GM23338 (cell line): ENCODE measurements at regions not wholly inside any gene's neighbourhood (a gene's known extent, or its start where the extent isn't known, plus 50 kb on each side); places are given as distances from the start of the nearest gene placed in this dataset.

ENCODE experiments used
- ATAC-seq: fragments of 200-7000 bp; cut with Tn5 transposase; 3 replicates; pipeline ENCODE4 v1.9.1; 2020
- DNase-seq: peaks from one replicate; pipeline ENCODE4 v3.0.0-alpha.2; 2015; ENCODE audit warnings: low spot score
- H2AFZ ChIP-seq: fragments of 200-600 bp; sonication (generic); 2 replicates; pipeline ENCODE4 v1.8.0; 2016; ENCODE audit warnings: antibody characterized with exemption, mild to moderate bottlenecking, moderate library complexity
- H3F3A ChIP-seq: fragments of 200-600 bp; sonication (generic); replicated peaks from 2 replicates; pipeline ENCODE4 v1.8.0; 2017; ENCODE audit warnings: antibody characterized with exemption, mixed run types, low read depth
- H3K27ac ChIP-seq: fragments of 200-600 bp; sonication (generic); 2 replicates; pipeline ENCODE4 v1.6.1; 2016; ENCODE audit warnings: low read depth
- H3K27me3 ChIP-seq: fragments of 200-600 bp; sonication (generic); 2 replicates; pipeline ENCODE4 v1.8.0; 2016; ENCODE audit warnings: mild to moderate bottlenecking, mixed run types, moderate library complexity; ENCODE audit not compliant: insufficient read depth
- H3K36me3 ChIP-seq: fragments of 200-600 bp; sonication (generic); 2 replicates; pipeline ENCODE4 v1.8.0; 2016; ENCODE audit warnings: mild to moderate bottlenecking; ENCODE audit not compliant: insufficient read depth
- H3K4me1 ChIP-seq: fragments of 200-600 bp; sonication (generic); 2 replicates; pipeline ENCODE4 v1.8.0; 2016; ENCODE audit warnings: mild to moderate bottlenecking, moderate library complexity; ENCODE audit not compliant: insufficient read depth
- H3K4me2 ChIP-seq: fragments of 200-600 bp; sonication (generic); 2 replicates; pipeline ENCODE4 v1.7.1; 2017; ENCODE audit warnings: mixed run types
- H3K4me3 ChIP-seq: fragments of 200-600 bp; sonication (generic); 2 replicates; pipeline ENCODE4 v1.6.1; 2016; ENCODE audit warnings: mixed run types
- H3K79me2 ChIP-seq: fragments of 200-600 bp; sonication (generic); replicated peaks from 2 replicates; pipeline ENCODE4 v1.8.0; 2017; ENCODE audit warnings: mild to moderate bottlenecking; ENCODE audit not compliant: insufficient read depth
- H3K9me2 ChIP-seq: fragments of 200-600 bp; sonication (generic); 2 replicates; pipeline ENCODE4 v1.8.0; 2017; ENCODE audit not compliant: insufficient read depth
- H4K20me1 ChIP-seq: fragments of 200-600 bp; sonication (generic); replicated peaks from 2 replicates; pipeline ENCODE4 v1.8.0; 2017; ENCODE audit warnings: mild to moderate bottlenecking; ENCODE audit not compliant: insufficient read depth
- H3K27ac Mint-ChIP-seq: 2 replicates; pipeline ENCODE4 v1.8.0; 2020; ENCODE audit warnings: inconsistent platforms, mild to moderate bottlenecking, moderate library complexity, mixed read lengths
- H3K27me3 Mint-ChIP-seq: 3 replicates; pipeline ENCODE4 v1.8.0; 2022; ENCODE audit warnings: low read depth, mild to moderate bottlenecking, moderate library complexity, mixed read lengths, inconsistent platforms; ENCODE audit not compliant: insufficient read depth, poor library complexity
- H3K36me3 Mint-ChIP-seq: 3 replicates; pipeline ENCODE4 v1.8.0; 2021; ENCODE audit warnings: low read depth, mild to moderate bottlenecking, inconsistent platforms, moderate library complexity, mixed read lengths
- H3K4me1 Mint-ChIP-seq: 3 replicates; pipeline ENCODE4 v1.8.0; 2020; ENCODE audit warnings: mild to moderate bottlenecking, inconsistent platforms, mixed read lengths
- H3K4me3 Mint-ChIP-seq: 3 replicates; pipeline ENCODE4 v1.8.0; 2021; ENCODE audit warnings: moderate library complexity, mild to moderate bottlenecking, inconsistent platforms, mixed read lengths
- H3K9me3 Mint-ChIP-seq: 3 replicates; pipeline ENCODE4 v1.8.0; 2020; ENCODE audit warnings: moderate library complexity, mild to moderate bottlenecking, inconsistent platforms, mixed read lengths
- EZH2 ChIP-seq: fragments of 200-600 bp; sonication (generic); IDR thresholded peaks from one replicate; pipeline ENCODE4 v1.8.0; 2017; ENCODE audit warnings: antibody characterized with exemption, mild to moderate bottlenecking, low read depth; ENCODE audit not compliant: unreplicated experiment
- EZH2phosphoT487 ChIP-seq: fragments of 200-600 bp; sonication (generic); IDR thresholded peaks from one replicate; pipeline ENCODE4 v1.8.1; 2018; ENCODE audit warnings: antibody characterized with exemption; ENCODE audit not compliant: unreplicated experiment
- JUNB ChIP-seq: IDR thresholded peaks from one replicate; pipeline ENCODE4 v1.6.1; 2016; ENCODE audit warnings: antibody characterized with exemption; ENCODE audit not compliant: unreplicated experiment
- POLR2AphosphoS5 ChIP-seq: IDR thresholded peaks from 2 replicates; pipeline ENCODE4 v1.6.1; 2016; ENCODE audit warnings: antibody characterized with exemption, low read depth
- ZNF114 ChIP-seq: fragments of 250-450 bp; sonication (Bioruptor Pico); IDR thresholded peaks from 2 replicates; pipeline ENCODE4 v1.5.0; 2020; ENCODE audit warnings: mild to moderate bottlenecking, moderate library complexity
- TF ChIP-seq, protein P1 (sequence below), 2 experiments: fragments of 200-600 bp in 1 of 2; sonication (generic) in 1 of 2; conservative IDR thresholded peaks; 2 replicates each; pipeline versions ENCODE4 v1.5.1 to v1.6.1; 2016 to 2017; ENCODE audit warnings: antibody characterized with exemption in 2 of 2, low read depth in 2 of 2, mild to moderate bottlenecking in 2 of 2, moderate library complexity in 1 of 2
- TF ChIP-seq, protein P2 (sequence below): fragments of 250-450 bp; sonication (Bioruptor Pico); IDR thresholded peaks from 2 replicates; pipeline ENCODE4 v1.5.0; 2020; ENCODE audit warnings: mild to moderate bottlenecking, moderate library complexity

DNA sequence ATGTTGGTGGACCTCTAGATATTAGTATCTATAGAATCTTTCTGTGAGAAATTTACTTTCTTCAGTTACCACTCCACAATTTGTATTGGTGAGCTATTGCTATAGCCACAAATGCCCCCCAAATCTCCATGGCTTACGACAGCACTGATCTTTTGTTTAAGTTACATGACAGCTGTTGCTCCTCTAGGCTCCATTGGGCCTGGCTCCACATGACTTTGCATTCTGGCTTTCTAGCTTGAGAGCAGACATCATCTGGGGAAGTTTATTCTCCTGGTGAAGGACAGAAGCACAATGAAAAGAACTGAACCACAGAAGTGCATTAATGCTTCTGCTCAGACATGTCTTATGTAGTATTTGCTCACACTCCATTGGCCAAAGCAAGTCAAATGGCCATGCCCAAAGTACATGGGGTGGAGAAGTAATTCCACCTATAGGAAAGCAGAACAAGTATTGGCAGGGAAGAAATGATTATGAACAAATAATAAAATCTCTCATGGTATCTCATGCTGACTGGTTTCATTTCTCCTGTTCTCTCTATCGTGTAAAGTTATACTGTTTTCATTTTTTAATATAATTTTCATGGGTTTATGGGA, 126.6 kb upstream of the FAM9C start:
- no peak for TF ChIP-seq EZH2phosphoT487
- TF ChIP-seq, protein P1, sequence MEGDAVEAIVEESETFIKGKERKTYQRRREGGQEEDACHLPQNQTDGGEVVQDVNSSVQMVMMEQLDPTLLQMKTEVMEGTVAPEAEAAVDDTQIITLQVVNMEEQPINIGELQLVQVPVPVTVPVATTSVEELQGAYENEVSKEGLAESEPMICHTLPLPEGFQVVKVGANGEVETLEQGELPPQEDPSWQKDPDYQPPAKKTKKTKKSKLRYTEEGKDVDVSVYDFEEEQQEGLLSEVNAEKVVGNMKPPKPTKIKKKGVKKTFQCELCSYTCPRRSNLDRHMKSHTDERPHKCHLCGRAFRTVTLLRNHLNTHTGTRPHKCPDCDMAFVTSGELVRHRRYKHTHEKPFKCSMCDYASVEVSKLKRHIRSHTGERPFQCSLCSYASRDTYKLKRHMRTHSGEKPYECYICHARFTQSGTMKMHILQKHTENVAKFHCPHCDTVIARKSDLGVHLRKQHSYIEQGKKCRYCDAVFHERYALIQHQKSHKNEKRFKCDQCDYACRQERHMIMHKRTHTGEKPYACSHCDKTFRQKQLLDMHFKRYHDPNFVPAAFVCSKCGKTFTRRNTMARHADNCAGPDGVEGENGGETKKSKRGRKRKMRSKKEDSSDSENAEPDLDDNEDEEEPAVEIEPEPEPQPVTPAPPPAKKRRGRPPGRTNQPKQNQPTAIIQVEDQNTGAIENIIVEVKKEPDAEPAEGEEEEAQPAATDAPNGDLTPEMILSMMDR (conservative IDR thresholded peaks at IDR 0.05; ENCODE audit: low read depth in 2 of 2) = no peak
- TF ChIP-seq JUNB = no peak
- TF ChIP-seq POLR2AphosphoS5 = no peak
- no peak for TF ChIP-seq EZH2
- TF ChIP-seq ZNF114 (CRISPR knock-in tag) = no peak
- H3K4me3 ChIP-seq = no peak overlapping the region
- ATAC-seq (no peak), DNase-seq (no peak)
- H3K36me3 Mint-ChIP-seq = no peaks in the 10 kb centered on the region; the same call in 2 of the 3 replicates
- no peaks in the 10 kb centered on the region for H3K9me2 ChIP-seq
- H3K27ac Mint-ChIP-seq = no peak overlapping the region
- no peak overlapping the region for H2AFZ ChIP-seq
- no peaks in the 10 kb centered on the region for H4K20me1 ChIP-seq
- H3K27me3 Mint-ChIP-seq = peaks cover 2% of the 10 kb centered on the region
- no peak overlapping the region for H3K4me3 Mint-ChIP-seq
- no peak overlapping the region for H3K4me2 ChIP-seq
- peaks cover 5% of the 10 kb centered on the region for H3K4me1 Mint-ChIP-seq
- no peaks in the 10 kb centered on the region; the same call in 1 of the 3 replicates for H3K9me3 Mint-ChIP-seq
- no peaks in the 10 kb centered on the region for H3K79me2 ChIP-seq
- no peaks in the 10 kb centered on the region for H3K4me1 ChIP-seq
- no peaks in the 10 kb centered on the region for H3K36me3 ChIP-seq
- H3K27me3 ChIP-seq = peaks cover 6% of the 10 kb centered on the region; the same call in 1 of the 2 replicates
- no peak overlapping the region for H3K27ac ChIP-seq
- H3F3A ChIP-seq = no peaks in the 10 kb centered on the region

DNA sequence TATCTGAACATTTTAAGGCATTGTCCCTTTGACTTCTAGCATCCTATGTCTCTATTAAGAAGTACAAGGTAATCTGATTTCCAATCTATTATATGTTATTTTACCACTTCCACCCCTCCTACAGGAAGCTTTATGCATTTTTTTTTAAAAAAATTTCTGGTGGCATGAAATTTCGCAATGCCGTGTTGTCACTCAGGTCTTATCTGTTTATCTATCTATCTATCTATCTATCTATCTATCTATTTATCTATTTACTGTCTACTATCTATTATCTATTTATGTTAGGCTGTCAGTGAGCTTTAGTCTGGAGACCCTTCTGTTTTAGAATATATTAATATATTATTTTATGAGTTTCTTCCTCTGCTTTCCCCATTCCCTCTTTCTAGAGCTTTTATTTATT, 125.3 kb upstream of the FAM9C start:
- H3K4me1 ChIP-seq = peaks cover 7% of the 10 kb centered on the region
- no peaks in the 10 kb centered on the region for H3F3A ChIP-seq
- H3K79me2 ChIP-seq = no peaks in the 10 kb centered on the region
- no peaks in the 10 kb centered on the region for H4K20me1 ChIP-seq
- no peak overlapping the region for H3K4me3 ChIP-seq
- no peak for DNase-seq
- no peaks in the 10 kb centered on the region for H3K9me2 ChIP-seq
- H3K27ac ChIP-seq = no peak overlapping the region
- no peaks in the 10 kb centered on the region for H3K36me3 ChIP-seq
- no peak overlapping the region for H2AFZ ChIP-seq
- no peak overlapping the region for H3K4me2 ChIP-seq
- no peaks in the 10 kb centered on the region; the same call in 1 of the 3 replicates for H3K9me3 Mint-ChIP-seq
- no peak overlapping the region for H3K4me3 Mint-ChIP-seq
- no peaks in the 10 kb centered on the region; the same call in 2 of the 3 replicates for H3K36me3 Mint-ChIP-seq
- H3K4me1 Mint-ChIP-seq = peaks cover 10% of the 10 kb centered on the region
- H3K27ac Mint-ChIP-seq = no peak overlapping the region
- H3K27me3 Mint-ChIP-seq = peaks cover 2% of the 10 kb centered on the region
- no peak for ATAC-seq
- H3K27me3 ChIP-seq = peaks cover 16% of the 10 kb centered on the region
- TF ChIP-seq, protein P1 (conservative IDR thresholded peaks at IDR 0.05; ENCODE audit: low read depth in 2 of 2) = no peak
- no peak for TF ChIP-seq ZNF114 (CRISPR knock-in tag)
- TF ChIP-seq, protein P2, sequence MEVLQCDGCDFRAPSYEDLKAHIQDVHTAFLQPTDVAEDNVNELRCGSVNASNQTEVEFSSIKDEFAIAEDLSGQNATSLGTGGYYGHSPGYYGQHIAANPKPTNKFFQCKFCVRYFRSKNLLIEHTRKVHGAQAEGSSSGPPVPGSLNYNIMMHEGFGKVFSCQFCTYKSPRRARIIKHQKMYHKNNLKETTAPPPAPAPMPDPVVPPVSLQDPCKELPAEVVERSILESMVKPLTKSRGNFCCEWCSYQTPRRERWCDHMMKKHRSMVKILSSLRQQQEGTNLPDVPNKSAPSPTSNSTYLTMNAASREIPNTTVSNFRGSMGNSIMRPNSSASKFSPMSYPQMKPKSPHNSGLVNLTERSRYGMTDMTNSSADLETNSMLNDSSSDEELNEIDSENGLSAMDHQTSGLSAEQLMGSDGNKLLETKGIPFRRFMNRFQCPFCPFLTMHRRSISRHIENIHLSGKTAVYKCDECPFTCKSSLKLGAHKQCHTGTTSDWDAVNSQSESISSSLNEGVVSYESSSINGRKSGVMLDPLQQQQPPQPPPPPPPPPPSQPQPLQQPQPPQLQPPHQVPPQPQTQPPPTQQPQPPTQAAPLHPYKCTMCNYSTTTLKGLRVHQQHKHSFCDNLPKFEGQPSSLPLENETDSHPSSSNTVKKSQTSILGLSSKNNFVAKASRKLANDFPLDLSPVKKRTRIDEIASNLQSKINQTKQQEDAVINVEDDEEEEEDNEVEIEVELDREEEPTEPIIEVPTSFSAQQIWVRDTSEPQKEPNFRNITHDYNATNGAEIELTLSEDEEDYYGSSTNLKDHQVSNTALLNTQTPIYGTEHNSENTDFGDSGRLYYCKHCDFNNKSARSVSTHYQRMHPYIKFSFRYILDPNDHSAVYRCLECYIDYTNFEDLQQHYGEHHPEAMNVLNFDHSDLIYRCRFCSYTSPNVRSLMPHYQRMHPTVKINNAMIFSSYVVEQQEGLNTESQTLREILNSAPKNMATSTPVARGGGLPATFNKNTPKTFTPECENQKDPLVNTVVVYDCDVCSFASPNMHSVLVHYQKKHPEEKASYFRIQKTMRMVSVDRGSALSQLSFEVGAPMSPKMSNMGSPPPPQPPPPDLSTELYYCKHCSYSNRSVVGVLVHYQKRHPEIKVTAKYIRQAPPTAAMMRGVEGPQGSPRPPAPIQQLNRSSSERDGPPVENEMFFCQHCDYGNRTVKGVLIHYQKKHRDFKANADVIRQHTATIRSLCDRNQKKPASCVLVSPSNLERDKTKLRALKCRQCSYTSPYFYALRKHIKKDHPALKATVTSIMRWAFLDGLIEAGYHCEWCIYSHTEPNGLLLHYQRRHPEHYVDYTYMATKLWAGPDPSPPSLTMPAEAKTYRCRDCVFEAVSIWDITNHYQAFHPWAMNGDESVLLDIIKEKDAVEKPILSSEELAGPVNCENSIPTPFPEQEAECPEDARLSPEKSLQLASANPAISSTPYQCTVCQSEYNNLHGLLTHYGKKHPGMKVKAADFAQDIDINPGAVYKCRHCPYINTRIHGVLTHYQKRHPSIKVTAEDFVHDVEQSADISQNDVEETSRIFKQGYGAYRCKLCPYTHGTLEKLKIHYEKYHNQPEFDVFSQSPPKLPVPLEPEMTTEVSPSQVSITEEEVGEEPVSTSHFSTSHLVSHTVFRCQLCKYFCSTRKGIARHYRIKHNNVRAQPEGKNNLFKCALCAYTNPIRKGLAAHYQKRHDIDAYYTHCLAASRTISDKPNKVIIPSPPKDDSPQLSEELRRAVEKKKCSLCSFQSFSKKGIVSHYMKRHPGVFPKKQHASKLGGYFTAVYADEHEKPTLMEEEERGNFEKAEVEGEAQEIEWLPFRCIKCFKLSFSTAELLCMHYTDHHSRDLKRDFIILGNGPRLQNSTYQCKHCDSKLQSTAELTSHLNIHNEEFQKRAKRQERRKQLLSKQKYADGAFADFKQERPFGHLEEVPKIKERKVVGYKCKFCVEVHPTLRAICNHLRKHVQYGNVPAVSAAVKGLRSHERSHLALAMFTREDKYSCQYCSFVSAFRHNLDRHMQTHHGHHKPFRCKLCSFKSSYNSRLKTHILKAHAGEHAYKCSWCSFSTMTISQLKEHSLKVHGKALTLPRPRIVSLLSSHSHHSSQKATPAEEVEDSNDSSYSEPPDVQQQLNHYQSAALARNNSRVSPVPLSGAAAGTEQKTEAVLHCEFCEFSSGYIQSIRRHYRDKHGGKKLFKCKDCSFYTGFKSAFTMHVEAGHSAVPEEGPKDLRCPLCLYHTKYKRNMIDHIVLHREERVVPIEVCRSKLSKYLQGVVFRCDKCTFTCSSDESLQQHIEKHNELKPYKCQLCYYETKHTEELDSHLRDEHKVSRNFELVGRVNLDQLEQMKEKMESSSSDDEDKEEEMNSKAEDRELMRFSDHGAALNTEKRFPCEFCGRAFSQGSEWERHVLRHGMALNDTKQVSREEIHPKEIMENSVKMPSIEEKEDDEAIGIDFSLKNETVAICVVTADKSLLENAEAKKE (CRISPR knock-in tag) = no peak
